ENCODE measurements at regions not wholly inside any gene's neighbourhood (a gene's known extent, or its start where the extent isn't known, plus 50 kb on each side); places are given as distances from the start of the nearest gene placed in this dataset.

DNA sequence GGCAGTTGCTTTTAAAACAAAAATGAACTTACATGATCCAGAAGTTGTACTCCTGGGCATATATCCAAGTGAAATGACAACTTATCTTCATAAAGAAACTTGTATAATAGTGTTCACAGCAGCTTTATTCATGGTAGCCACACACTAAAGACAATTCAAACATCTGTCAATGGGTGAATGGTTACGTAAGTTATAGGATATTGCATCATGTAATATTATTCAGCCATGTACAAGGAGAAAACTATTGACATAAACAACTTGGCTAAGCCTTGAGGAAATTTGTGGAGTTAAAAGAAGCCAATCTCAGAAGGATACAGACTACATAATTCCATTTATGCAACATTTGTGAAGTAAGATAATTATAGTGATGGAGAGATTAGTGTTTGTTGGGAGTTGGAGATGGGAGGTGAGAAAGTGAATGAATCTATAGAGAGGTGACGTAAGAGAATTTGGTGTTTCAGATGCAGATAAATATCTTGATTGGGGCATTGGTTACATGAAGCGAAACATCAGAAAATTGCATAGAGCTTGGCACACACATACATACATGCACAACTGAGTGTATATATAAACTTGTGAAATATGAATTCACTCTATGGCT, 49.9 kb upstream of the GRIK1 start:
- Histone ChIP-seq H3K27me3 (ENCODE audit: insufficient read depth, low read depth, low read length) (no peaks in the 10 kb centered on the region), H4K20me1 (ENCODE audit: insufficient read depth) (no peaks in the 10 kb centered on the region), H3K9me2 (ENCODE audit: insufficient read depth, low read length) (no peaks in the 10 kb centered on the region), H3K27ac (ENCODE audit: low read length) (no peak overlapping the region), H2AFZ (ENCODE audit: low read depth, low read length) (no peak overlapping the region), H3K36me3 (ENCODE audit: insufficient read depth, low read length) (no peaks in the 10 kb centered on the region), H3F3A (ENCODE audit: insufficient read depth, low read length, poor library complexity, severe bottlenecking) (no peaks in the 10 kb centered on the region), H3K4me2 (ENCODE audit: low read length) (no peak overlapping the region), H3K4me3 (ENCODE audit: low read length) (no peak overlapping the region), H3K79me2 (replicated peaks; ENCODE audit: insufficient read depth, low read length) (no peaks in the 10 kb centered on the region), H3K9me3 (ENCODE audit: low read length) (no peaks in the 10 kb centered on the region), H3K9ac (ENCODE audit: low read length) (no peak overlapping the region)
- no peak for TF ChIP-seq EZH2 (IDR thresholded peaks at IDR 0.05; ENCODE audit: borderline replicate concordance, insufficient read depth, low read length, poor library complexity, severe bottlenecking)
- TF ChIP-seq SMC3 (conservative IDR thresholded peaks at IDR 0.05; ENCODE audit: poor library complexity): no peak
- TF ChIP-seq, protein P1, sequence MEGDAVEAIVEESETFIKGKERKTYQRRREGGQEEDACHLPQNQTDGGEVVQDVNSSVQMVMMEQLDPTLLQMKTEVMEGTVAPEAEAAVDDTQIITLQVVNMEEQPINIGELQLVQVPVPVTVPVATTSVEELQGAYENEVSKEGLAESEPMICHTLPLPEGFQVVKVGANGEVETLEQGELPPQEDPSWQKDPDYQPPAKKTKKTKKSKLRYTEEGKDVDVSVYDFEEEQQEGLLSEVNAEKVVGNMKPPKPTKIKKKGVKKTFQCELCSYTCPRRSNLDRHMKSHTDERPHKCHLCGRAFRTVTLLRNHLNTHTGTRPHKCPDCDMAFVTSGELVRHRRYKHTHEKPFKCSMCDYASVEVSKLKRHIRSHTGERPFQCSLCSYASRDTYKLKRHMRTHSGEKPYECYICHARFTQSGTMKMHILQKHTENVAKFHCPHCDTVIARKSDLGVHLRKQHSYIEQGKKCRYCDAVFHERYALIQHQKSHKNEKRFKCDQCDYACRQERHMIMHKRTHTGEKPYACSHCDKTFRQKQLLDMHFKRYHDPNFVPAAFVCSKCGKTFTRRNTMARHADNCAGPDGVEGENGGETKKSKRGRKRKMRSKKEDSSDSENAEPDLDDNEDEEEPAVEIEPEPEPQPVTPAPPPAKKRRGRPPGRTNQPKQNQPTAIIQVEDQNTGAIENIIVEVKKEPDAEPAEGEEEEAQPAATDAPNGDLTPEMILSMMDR (IDR thresholded peaks at IDR 0.05; ENCODE audit: poor library complexity, severe bottlenecking): no peak
- TF ChIP-seq, protein P2, sequence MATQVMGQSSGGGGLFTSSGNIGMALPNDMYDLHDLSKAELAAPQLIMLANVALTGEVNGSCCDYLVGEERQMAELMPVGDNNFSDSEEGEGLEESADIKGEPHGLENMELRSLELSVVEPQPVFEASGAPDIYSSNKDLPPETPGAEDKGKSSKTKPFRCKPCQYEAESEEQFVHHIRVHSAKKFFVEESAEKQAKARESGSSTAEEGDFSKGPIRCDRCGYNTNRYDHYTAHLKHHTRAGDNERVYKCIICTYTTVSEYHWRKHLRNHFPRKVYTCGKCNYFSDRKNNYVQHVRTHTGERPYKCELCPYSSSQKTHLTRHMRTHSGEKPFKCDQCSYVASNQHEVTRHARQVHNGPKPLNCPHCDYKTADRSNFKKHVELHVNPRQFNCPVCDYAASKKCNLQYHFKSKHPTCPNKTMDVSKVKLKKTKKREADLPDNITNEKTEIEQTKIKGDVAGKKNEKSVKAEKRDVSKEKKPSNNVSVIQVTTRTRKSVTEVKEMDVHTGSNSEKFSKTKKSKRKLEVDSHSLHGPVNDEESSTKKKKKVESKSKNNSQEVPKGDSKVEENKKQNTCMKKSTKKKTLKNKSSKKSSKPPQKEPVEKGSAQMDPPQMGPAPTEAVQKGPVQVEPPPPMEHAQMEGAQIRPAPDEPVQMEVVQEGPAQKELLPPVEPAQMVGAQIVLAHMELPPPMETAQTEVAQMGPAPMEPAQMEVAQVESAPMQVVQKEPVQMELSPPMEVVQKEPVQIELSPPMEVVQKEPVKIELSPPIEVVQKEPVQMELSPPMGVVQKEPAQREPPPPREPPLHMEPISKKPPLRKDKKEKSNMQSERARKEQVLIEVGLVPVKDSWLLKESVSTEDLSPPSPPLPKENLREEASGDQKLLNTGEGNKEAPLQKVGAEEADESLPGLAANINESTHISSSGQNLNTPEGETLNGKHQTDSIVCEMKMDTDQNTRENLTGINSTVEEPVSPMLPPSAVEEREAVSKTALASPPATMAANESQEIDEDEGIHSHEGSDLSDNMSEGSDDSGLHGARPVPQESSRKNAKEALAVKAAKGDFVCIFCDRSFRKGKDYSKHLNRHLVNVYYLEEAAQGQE (IDR thresholded peaks at IDR 0.05; ENCODE audit: borderline replicate concordance): no peak
- TF ChIP-seq MXI1 (conservative IDR thresholded peaks at IDR 0.05; ENCODE audit: poor library complexity, severe bottlenecking): no peak
- no peak for TF ChIP-seq TAF1 (IDR thresholded peaks at IDR 0.05; ENCODE audit: low read depth)
- no peak for TF ChIP-seq EP300 (conservative IDR thresholded peaks at IDR 0.05; ENCODE audit: poor library complexity, severe bottlenecking)
- no peak for TF ChIP-seq POLR2AphosphoS5 (IDR thresholded peaks at IDR 0.05)
- TF ChIP-seq RAD21 (conservative IDR thresholded peaks at IDR 0.05): no peak
